D721Med (cell line): ENCODE measurements at regions not wholly inside any gene's neighbourhood (a gene's known extent, or its start where the extent isn't known, plus 50 kb on each side); places are given as distances from the start of the nearest gene placed in this dataset.

Source experiments
- DNase-seq: peaks from one replicate; pipeline ENCODE4 v3.0.0; 2011; ENCODE audit warnings: low spot score; ENCODE audit not compliant: insufficient read length
- FAIRE-seq: peaks from 2 replicates; lab custom pipeline; 2011; peaks lifted over from hg19 to GRCh38; lab: Jason Lieb, UNC
- CTCF ChIP-seq: IDR thresholded peaks from 2 replicates; pipeline ENCODE4 v1.5.1; 2012; ENCODE audit warnings: mild to moderate bottlenecking, control low read depth; ENCODE audit not compliant: insufficient read depth; ENCODE audit errors: missing control alignments

- FAIRE-seq = no peak
- DNase-seq = no peak
- no peak for TF ChIP-seq CTCF
Observed at GRCh38 chr5:108660291-108660690, 87.4 kb upstream of the FER start.

GRCh38 chr5:108659531-108659930, 88.2 kb upstream of the FER start:
- no peak for FAIRE-seq
- TF ChIP-seq CTCF = no peak

GRCh38 chr5:108655750-108656450, 91.8 kb upstream of the FER start:
- DNase-seq (no peak), FAIRE-seq (no peak)
- no peak for TF ChIP-seq CTCF

More at GRCh38 chr5:108659531-108659930, 88.2 kb upstream of the FER start:
- no peak for DNase-seq

GRCh38 chr5:108654051-108654450, 93.6 kb upstream of the FER start:
- TF ChIP-seq CTCF = no peak
- no peak for DNase-seq

GRCh38 chr5:108653201-108653600, 94.5 kb upstream of the FER start:
- TF ChIP-seq CTCF = no peak
- no peak for FAIRE-seq
- DNase-seq = no peak

More at GRCh38 chr5:108654051-108654450, 93.6 kb upstream of the FER start:
- no peak for FAIRE-seq

- DNase-seq (no peak), FAIRE-seq (no peak)
- TF ChIP-seq CTCF = no peak
Observed at GRCh38 chr5:108650997-108651396, 96.7 kb upstream of the FER start.

GRCh38 chr5:108649646-108650045, 98.1 kb upstream of the FER start:
- TF ChIP-seq CTCF = no peak
- FAIRE-seq (no peak), DNase-seq (no peak)
